ENCODE measurements at regions not wholly inside any gene's neighbourhood (a gene's known extent, or its start where the extent isn't known, plus 50 kb on each side); places are given as distances from the start of the nearest gene placed in this dataset.

DNA sequence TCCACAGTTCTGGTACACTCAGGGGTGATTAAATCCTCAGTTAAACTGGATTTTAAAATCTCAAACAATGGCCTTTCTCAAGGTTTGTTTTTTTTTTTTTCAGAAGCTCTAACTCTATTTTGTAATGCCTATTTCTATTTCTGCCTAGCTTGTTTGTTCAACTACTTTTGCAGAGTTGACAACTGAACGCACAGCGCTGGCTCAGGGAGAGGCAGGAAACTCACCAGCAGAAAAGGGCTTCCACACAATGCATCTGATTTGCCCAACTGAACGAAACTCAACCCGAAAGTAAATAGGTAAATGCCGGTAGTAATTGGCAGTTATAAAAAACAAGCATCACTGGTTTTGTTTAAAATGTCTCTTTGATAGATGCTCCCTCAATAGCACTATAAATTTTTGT is 52.7 kb upstream of the CNEP1R1 start:
- Histone ChIP-seq H3K27ac (ENCODE audit: low read depth, low read length) (no peak overlapping the region), H3K9me2 (ENCODE audit: insufficient read depth) (no peaks in the 10 kb centered on the region), H4K20me1 (ENCODE audit: insufficient read depth) (no peaks in the 10 kb centered on the region), H3K27me3 (ENCODE audit: insufficient read depth, low read length) (no peaks in the 10 kb centered on the region), H3K4me3 (replicated peaks in 1 of 2; ENCODE audit: low read depth in 1 of 2, low read length in 2 of 2) (no peak overlapping the region), H3K36me3 (ENCODE audit: control insufficient read depth in 1 of 2, insufficient read depth in 2 of 2, low read length in 2 of 2) (no peaks in the 10 kb centered on the region), H3K9ac (ENCODE audit: low read length) (no peak overlapping the region), H3K9me3 (ENCODE audit: control insufficient read depth in 1 of 2, insufficient read depth in 1 of 2, low read depth in 1 of 2, low read length in 2 of 2) (no peaks in the 10 kb centered on the region), H3K4me2 (ENCODE audit: low read length) (no peak overlapping the region), H2AFZ (ENCODE audit: low read depth, low read length, poor library complexity, severe bottlenecking) (no peak overlapping the region), H3K79me2 (ENCODE audit: insufficient read depth, low read length) (no peaks in the 10 kb centered on the region), H3K4me1 (ENCODE audit: control insufficient read depth in 1 of 2, insufficient read depth in 2 of 2, low read length in 2 of 2) (no peaks in the 10 kb centered on the region)
- intact Hi-C loops (cut with micrococcal nuclease), result no loop called here
- ATAC-seq, result no peak
- no TSS peak for BruUV-seq (replicated peaks)
- ChIA-PET POLR2A (no interaction called here), RAD21 (ENCODE audit: low non-redundant PET in 1 of 2, low total read pairs in 2 of 2, uncharacterized antibody in 2 of 2, unreplicated experiment in 2 of 2) (no interaction called here), CTCF (no interaction called here)
- DNase-seq (ENCODE audit: low read depth, low spot score), result no peak
- TF ChIP-seq EZH2phosphoT487 (IDR thresholded peaks at IDR 0.05; ENCODE audit: borderline replicate concordance) (no peak), CEBPB (IDR thresholded peaks at IDR 0.05; ENCODE audit: low read depth) (no peak), POLR2A (IDR thresholded peaks at IDR 0.05; ENCODE audit: borderline replicate concordance, extremely low read depth, insufficient read depth, insufficient read length) (no peak), YY1 (IDR thresholded peaks at IDR 0.05; ENCODE audit: extremely low read depth, insufficient replicate concordance, low read depth, low read length) (no peak), ELF1 (IDR thresholded peaks at IDR 0.05; ENCODE audit: borderline replicate concordance, low read depth) (no peak), TCF7L2 (IDR thresholded peaks at IDR 0.05; ENCODE audit: borderline replicate concordance, extremely low read depth, insufficient read depth, insufficient read length) (no peak), EGR1 (IDR thresholded peaks at IDR 0.05; ENCODE audit: low read depth) (no peak)
- TF ChIP-seq, protein P1, sequence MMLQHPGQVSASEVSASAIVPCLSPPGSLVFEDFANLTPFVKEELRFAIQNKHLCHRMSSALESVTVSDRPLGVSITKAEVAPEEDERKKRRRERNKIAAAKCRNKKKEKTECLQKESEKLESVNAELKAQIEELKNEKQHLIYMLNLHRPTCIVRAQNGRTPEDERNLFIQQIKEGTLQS (IDR thresholded peaks at IDR 0.05), result no peak
- TF ChIP-seq, protein P2, sequence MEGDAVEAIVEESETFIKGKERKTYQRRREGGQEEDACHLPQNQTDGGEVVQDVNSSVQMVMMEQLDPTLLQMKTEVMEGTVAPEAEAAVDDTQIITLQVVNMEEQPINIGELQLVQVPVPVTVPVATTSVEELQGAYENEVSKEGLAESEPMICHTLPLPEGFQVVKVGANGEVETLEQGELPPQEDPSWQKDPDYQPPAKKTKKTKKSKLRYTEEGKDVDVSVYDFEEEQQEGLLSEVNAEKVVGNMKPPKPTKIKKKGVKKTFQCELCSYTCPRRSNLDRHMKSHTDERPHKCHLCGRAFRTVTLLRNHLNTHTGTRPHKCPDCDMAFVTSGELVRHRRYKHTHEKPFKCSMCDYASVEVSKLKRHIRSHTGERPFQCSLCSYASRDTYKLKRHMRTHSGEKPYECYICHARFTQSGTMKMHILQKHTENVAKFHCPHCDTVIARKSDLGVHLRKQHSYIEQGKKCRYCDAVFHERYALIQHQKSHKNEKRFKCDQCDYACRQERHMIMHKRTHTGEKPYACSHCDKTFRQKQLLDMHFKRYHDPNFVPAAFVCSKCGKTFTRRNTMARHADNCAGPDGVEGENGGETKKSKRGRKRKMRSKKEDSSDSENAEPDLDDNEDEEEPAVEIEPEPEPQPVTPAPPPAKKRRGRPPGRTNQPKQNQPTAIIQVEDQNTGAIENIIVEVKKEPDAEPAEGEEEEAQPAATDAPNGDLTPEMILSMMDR (IDR thresholded peaks at IDR 0.05 in 2 of 3, conservative IDR thresholded peaks at IDR 0.05 in 1 of 3; ENCODE audit: borderline replicate concordance in 1 of 3, insufficient read depth in 1 of 3, low read depth in 2 of 3, low read length in 2 of 3), result no peak
- TF ChIP-seq, protein P3, sequence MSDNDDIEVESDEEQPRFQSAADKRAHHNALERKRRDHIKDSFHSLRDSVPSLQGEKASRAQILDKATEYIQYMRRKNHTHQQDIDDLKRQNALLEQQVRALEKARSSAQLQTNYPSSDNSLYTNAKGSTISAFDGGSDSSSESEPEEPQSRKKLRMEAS (IDR thresholded peaks at IDR 0.05), result no peak
- TF ChIP-seq, protein P4, sequence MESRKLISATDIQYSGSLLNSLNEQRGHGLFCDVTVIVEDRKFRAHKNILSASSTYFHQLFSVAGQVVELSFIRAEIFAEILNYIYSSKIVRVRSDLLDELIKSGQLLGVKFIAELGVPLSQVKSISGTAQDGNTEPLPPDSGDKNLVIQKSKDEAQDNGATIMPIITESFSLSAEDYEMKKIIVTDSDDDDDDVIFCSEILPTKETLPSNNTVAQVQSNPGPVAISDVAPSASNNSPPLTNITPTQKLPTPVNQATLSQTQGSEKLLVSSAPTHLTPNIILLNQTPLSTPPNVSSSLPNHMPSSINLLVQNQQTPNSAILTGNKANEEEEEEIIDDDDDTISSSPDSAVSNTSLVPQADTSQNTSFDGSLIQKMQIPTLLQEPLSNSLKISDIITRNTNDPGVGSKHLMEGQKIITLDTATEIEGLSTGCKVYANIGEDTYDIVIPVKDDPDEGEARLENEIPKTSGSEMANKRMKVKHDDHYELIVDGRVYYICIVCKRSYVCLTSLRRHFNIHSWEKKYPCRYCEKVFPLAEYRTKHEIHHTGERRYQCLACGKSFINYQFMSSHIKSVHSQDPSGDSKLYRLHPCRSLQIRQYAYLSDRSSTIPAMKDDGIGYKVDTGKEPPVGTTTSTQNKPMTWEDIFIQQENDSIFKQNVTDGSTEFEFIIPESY (IDR thresholded peaks at IDR 0.05; ENCODE audit: extremely low read depth, insufficient replicate concordance, low read length), result no peak

All from HCT116 (cell line).